Stimulated activated CD4-positive, alpha-beta T cell treated with anti-CD3 and anti-CD28 coated beads, TNF-alpha, amount 100 ng/mL, for 4 hours (primary cell): ENCODE measurements at regions not wholly inside any gene's neighbourhood (a gene's known extent, or its start where the extent isn't known, plus 50 kb on each side); places are given as distances from the start of the nearest gene placed in this dataset.
"Not testable (repeated sequence)": the region's sequence is repeated elsewhere in the genome, so short reads cannot be mapped to it uniquely, and the experiment has no call there.

Experiments
- DNase-seq, 3 experiments: peaks; one replicate each; pipeline ENCODE4 v3.0.0-alpha.2; 2020; ENCODE audit warnings: low read depth in 3 of 3

- DNase-seq: no peak
Observed at GRCh38 chr20:20795119-20795518, 82.7 kb upstream of the RALGAPA2 start.

DNA sequence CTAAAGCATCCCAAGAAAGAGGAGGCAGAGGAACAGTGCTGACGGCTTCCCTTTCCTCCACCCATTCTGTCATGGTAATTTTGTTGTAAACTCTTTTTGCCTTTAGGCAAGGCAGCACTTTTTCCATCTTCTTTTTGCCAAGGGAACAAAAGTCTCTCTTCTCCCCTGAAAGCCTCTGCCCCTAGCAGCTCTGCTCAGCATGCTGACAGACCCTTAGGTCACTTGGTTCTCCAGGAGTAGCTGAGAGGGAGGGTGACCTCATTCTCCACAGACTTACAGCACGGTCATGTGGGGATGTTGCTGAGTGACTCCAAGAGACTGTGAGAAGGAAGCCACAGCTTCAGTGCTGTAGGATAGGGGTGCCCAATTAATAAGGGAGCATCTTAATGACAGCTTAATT, 81.1 kb upstream of the RALGAPA2 start:
- no peak for DNase-seq

- DNase-seq: no peak
Observed at GRCh38 chr20:20791664-20792568, 79.5 kb upstream of the RALGAPA2 start.

- no peak for DNase-seq
Observed at GRCh38 chr20:20788308-20788707, 75.9 kb upstream of the RALGAPA2 start.

- DNase-seq: no peak
Observed at GRCh38 chr20:20786428-20786827, 74.0 kb upstream of the RALGAPA2 start.

- no peak for DNase-seq
Observed at GRCh38 chr20:20785226-20785625, 72.8 kb upstream of the RALGAPA2 start.

GRCh38 chr20:20784450-20784849, 72.0 kb upstream of the RALGAPA2 start:
- not testable (repeated sequence) for DNase-seq

DNA sequence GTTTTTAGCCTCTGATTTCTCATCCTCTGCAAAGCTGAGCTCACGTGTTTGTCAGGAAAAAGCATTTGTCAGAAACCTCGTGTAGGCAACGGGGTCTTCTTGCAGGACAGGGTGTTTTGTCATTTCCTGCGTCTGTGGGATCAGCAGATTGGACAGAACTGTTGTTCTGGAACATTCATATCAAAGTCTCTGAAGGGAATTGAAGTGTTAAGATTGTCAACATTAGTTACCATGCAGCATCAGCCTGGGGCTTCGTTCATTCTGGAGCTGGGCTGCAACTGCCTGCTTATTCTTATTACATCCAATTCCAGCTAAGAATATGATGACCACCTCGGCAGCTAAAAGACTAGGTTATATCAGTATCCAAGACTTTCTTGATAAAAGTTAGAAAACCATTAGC, 71.0 kb upstream of the RALGAPA2 start:
- DNase-seq: no peak

DNA sequence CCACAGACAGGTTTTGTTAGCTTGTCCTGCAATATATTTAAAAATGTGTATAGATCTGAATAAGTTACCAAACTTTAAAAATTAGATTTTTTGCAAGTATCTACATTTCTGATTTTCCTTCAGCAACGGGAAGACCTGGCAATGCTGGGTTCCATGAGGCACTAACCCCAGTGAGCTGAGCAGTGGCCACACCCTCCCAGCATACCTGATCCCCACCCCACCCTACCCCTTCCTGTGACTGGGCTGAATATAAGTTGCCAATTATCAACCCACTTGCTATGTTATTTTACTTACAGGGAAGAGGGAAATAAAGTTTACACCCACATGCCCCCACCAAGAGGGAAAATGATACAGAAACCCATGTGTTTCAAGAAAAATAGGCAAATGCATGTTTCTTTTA, 70.3 kb upstream of the RALGAPA2 start:
- DNase-seq: no peak

DNA sequence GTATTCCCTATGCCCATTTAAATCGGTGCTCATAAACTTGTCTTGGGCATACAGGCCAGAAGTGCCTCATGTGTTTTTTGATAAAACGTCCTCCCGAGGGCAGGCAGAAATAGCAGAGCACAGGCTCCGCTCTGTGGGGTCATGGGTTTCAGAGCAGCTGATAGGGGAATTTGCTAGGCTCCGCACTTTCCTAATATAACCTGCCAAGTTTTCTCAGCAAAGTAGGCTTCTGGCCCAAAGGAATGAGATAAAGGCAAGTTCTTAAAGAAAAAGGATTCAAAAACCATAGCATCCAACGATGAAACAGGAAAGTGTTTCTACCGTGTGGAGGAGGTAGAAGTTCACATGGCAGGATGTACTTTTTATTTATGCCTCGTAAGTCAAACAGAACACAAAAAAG, 69.8 kb upstream of the RALGAPA2 start:
- DNase-seq: no peak

- DNase-seq: no peak
Observed at GRCh38 chr20:20781029-20781428, 68.6 kb upstream of the RALGAPA2 start.

DNA sequence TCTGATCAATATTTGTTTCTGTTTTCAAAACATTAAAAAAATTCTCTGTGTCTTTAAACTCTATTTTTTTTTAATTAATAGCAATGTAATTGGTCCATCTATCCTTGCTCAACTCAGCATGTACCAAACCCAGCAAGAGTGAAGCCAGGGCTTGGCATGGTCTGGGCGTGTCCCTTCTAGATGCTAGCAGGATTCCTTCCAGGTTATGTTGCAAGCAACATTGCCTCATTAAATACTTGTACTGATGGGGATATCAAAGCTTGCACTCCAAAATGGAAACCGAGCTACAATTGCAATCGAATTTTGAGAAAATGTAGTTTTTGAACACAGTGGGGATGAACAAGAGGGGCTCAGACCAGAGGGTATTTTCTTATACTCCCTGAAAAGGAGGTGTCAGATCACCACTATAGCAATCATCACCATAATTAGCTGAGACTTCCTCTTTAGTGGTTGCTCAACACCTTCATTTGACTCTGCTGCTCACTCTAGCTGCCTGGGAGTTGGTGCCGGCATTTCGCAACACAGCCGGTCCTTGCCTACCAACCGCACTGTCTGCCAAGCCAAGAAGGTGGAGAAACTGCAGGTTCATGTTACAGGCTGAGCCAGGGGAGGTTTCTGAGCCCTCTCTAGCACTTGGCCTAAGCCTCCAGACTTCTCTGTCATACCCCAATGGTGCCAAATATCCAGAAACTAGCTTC, 67.8 kb upstream of the RALGAPA2 start:
- DNase-seq: no peak

- DNase-seq: no peak
Observed at GRCh38 chr20:20778676-20779075, 66.2 kb upstream of the RALGAPA2 start.

- no peak for DNase-seq
Observed at GRCh38 chr20:20772497-20773085, 60.1 kb upstream of the RALGAPA2 start.

DNA sequence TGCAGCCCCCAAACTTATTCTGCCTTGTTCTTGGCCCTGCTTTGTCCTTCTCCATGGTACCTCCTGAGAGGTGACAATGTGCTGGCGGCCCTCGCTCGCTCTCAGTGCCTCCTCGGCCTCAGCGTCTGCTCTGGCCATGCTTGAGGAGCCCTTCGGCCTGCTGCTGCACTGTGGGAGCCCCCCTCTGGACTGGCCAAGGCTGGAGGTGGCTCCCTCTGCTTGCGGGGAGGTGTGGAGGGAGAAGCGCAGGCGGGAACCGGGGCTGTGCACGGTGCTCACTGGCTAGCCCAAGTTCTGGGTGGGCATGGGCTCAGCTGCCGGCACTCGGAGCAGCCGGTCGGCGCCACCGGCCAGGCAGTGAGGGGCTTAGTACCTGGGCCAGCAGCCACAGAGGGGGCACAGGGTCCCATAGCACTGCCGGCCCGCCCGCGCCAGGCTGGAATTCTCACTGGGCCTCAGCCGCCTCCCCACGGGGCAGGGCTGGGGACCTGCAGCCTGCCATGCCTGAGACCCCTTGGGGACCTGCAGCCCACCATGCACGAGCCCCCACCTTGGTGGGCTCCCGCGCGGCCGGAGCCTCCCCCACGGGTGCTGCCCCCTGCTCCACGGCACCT, 55.9 kb upstream of the RALGAPA2 start:
- DNase-seq: no peak

GRCh38 chr20:20765696-20766365, 53.4 kb upstream of the RALGAPA2 start:
- DNase-seq: no peak

GRCh38 chr20:20763650-20764049, 51.2 kb upstream of the RALGAPA2 start:
- no peak for DNase-seq
